H1 (cell line): ENCODE measurements at regions not wholly inside any gene's neighbourhood (a gene's known extent, or its start where the extent isn't known, plus 50 kb on each side); places are given as distances from the start of the nearest gene placed in this dataset.

Experiments used
- CTCF ChIA-PET: fragments of 300-600 bp; sonication (Branson Sonifier 250); formaldehyde crosslinking; loops from one replicate; lab custom pipeline; 2021; ENCODE audit not compliant: partially characterized antibody; lab: Charles Lee
- POLR2A ChIA-PET: fragments of 300-600 bp; sonication (Branson Sonifier 250); formaldehyde crosslinking; loops from one replicate; lab custom pipeline; 2021; ENCODE audit warnings: inconsistent platforms; ENCODE audit not compliant: partially characterized antibody; lab: Charles Lee
- DNase-seq, 2 experiments: peaks; one replicate each; pipeline versions ENCODE4 v3.0.0 to v3.0.0-alpha.2; 2010 to 2022; ENCODE audit warnings: low spot score in 2 of 2, low read depth in 1 of 2, mixed read lengths in 1 of 2
- FAIRE-seq: peaks from 2 replicates; lab custom pipeline; 2011; peaks lifted over from hg19 to GRCh38; lab: Jason Lieb, UNC
- H2AFZ ChIP-seq: 2 replicates; pipeline ENCODE4 v1.8.1; 2012; ENCODE audit warnings: low read length, inconsistent platforms
- H2AK5ac ChIP-seq: 2 replicates; pipeline ENCODE4 v1.6.1; 2013; ENCODE audit warnings: low read depth, low read length
- H2BK120ac ChIP-seq: replicated peaks from 2 replicates; pipeline ENCODE3; 2013; ENCODE audit warnings: low read depth, low read length, inconsistent platforms
- H2BK12ac ChIP-seq: 2 replicates; pipeline ENCODE4 v1.6.1; 2013; ENCODE audit warnings: low read depth, low read length
- H2BK15ac ChIP-seq: 2 replicates; pipeline ENCODE4 v1.6.1; 2013; ENCODE audit warnings: low read length
- H2BK20ac ChIP-seq: 2 replicates; pipeline ENCODE4 v1.6.1; 2013; ENCODE audit warnings: low read length
- H2BK5ac ChIP-seq: 2 replicates; pipeline ENCODE4 v1.6.1; 2013; ENCODE audit warnings: low read depth, low read length
- H3K14ac ChIP-seq: 2 replicates; pipeline ENCODE4 v1.6.1; 2013; ENCODE audit warnings: inconsistent platforms; ENCODE audit not compliant: insufficient read length
- H3K18ac ChIP-seq: 2 replicates; pipeline ENCODE4 v1.6.1; 2013; ENCODE audit warnings: low read length; ENCODE audit errors: extremely low read depth
- H3K23ac ChIP-seq: 2 replicates; pipeline ENCODE4 v1.6.1; 2013; ENCODE audit warnings: inconsistent platforms; ENCODE audit not compliant: insufficient read length
- H3K23me2 ChIP-seq: 2 replicates; pipeline ENCODE4 v1.6.1; 2013; ENCODE audit warnings: low read depth, low read length
- H3K27ac ChIP-seq: 2 replicates; pipeline ENCODE4 v1.6.1; 2011; ENCODE audit warnings: low read depth, low read length, inconsistent platforms
- H3K27me3 ChIP-seq, 4 experiments: replicated peaks in 1 of 4; 1 replicate in 1 of 4; 2 replicates in 3 of 4; pipeline versions ENCODE4 v1.6.1 to v1.8.1; 2011 to 2013; ENCODE audit warnings: low read length in 3 of 4, mild to moderate bottlenecking in 3 of 4, inconsistent platforms in 2 of 4, mixed read lengths in 2 of 4, moderate library complexity in 1 of 4; ENCODE audit not compliant: control insufficient read depth in 3 of 4, insufficient read depth in 3 of 4; ENCODE audit errors: extremely low read depth in 1 of 4
- H3K36me3 ChIP-seq, 4 experiments: 2 replicates each; pipeline versions ENCODE4 v1.6.1 to v1.8.1; 2011 to 2013; ENCODE audit warnings: mild to moderate bottlenecking in 4 of 4, low read length in 3 of 4, moderate library complexity in 2 of 4, control low read depth in 1 of 4, inconsistent platforms in 1 of 4; ENCODE audit not compliant: insufficient read depth in 4 of 4, control insufficient read depth in 2 of 4
- H3K4ac ChIP-seq: replicated peaks from 2 replicates; pipeline ENCODE3; 2013; ENCODE audit warnings: low read length, low read depth, mixed read lengths, inconsistent platforms; ENCODE audit not compliant: insufficient read length
- H3K4me1 ChIP-seq, 4 experiments: replicated peaks in 1 of 4; 1 replicate in 1 of 4; 2 replicates in 3 of 4; pipeline versions ENCODE4 v1.6.1 to v1.8.1; 2011 to 2013; ENCODE audit warnings: low read length in 3 of 4, inconsistent platforms in 2 of 4, mixed read lengths in 1 of 4; ENCODE audit not compliant: insufficient read depth in 4 of 4, control insufficient read depth in 3 of 4
- H3K4me2 ChIP-seq, 2 experiments: 2 replicates each; pipeline versions ENCODE4 v1.6.1 to v1.8.1; 2011 to 2013; ENCODE audit warnings: low read depth in 2 of 2, low read length in 2 of 2, control low read depth in 1 of 2, inconsistent platforms in 1 of 2, mild to moderate bottlenecking in 1 of 2; ENCODE audit not compliant: insufficient read depth in 1 of 2
- H3K4me3 ChIP-seq, 4 experiments: fragments of 200-600, 300-600 bp in 1 of 4; sonication (generic), shearing (Covaris generic), sonication (Bioruptor Twin) in 1 of 4; 2 replicates each; pipeline versions ENCODE4 v1.5.1 to v1.8.1; 2011 to 2016; ENCODE audit warnings: low read length in 4 of 4, low read depth in 3 of 4, control low read depth in 2 of 4, inconsistent platforms in 2 of 4, mild to moderate bottlenecking in 2 of 4, mixed read lengths in 1 of 4, moderate library complexity in 1 of 4; ENCODE audit not compliant: insufficient read depth in 2 of 4; ENCODE audit errors: extremely low read depth in 1 of 4
- H3K56ac ChIP-seq: replicated peaks from 2 replicates; pipeline ENCODE3; 2013; ENCODE audit warnings: low read depth, mild to moderate bottlenecking, mixed read lengths, low read length, inconsistent platforms; ENCODE audit not compliant: insufficient read length
- H3K79me1 ChIP-seq: 2 replicates; pipeline ENCODE4 v1.6.1; 2013; ENCODE audit warnings: low read depth, low read length, control low read depth
- H3K79me2 ChIP-seq, 2 experiments: 2 replicates each; pipeline versions ENCODE4 v1.6.1 to v1.8.1; 2012 to 2013; ENCODE audit warnings: low read length in 2 of 2, mild to moderate bottlenecking in 2 of 2, inconsistent platforms in 1 of 2; ENCODE audit not compliant: insufficient read depth in 2 of 2, control insufficient read depth in 1 of 2
- H3K9ac ChIP-seq, 4 experiments: replicated peaks in 1 of 4; 1 replicate in 1 of 4; 2 replicates in 3 of 4; pipeline versions ENCODE4 v1.6.1 to v1.8.1; 2011 to 2013; ENCODE audit warnings: low read depth in 3 of 4, low read length in 3 of 4, control low read depth in 2 of 4, mild to moderate bottlenecking in 2 of 4, moderate library complexity in 2 of 4, inconsistent platforms in 1 of 4; ENCODE audit errors: extremely low read depth in 1 of 4
- H3K9me3 ChIP-seq, 2 experiments: 2 replicates each; pipeline versions ENCODE4 v1.6.1 to v1.8.1; 2012 to 2013; ENCODE audit warnings: mild to moderate bottlenecking in 2 of 2, moderate library complexity in 2 of 2, control low read depth in 1 of 2, inconsistent platforms in 1 of 2, low read depth in 1 of 2, low read length in 1 of 2, mixed read lengths in 1 of 2; ENCODE audit not compliant: insufficient read depth in 2 of 2
- H4K20me1 ChIP-seq, 2 experiments: replicated peaks in 1 of 2; 2 replicates each; pipeline versions ENCODE3 to v1.8.1; 2011 to 2013; ENCODE audit warnings: inconsistent platforms in 2 of 2, low read length in 2 of 2, mild to moderate bottlenecking in 1 of 2; ENCODE audit not compliant: insufficient read depth in 2 of 2, control insufficient read depth in 1 of 2
- H4K5ac ChIP-seq: 2 replicates; pipeline ENCODE4 v1.6.1; 2013; ENCODE audit warnings: low read length, low read depth, mixed read lengths, inconsistent platforms; ENCODE audit not compliant: insufficient read length
- H4K8ac ChIP-seq: 2 replicates; pipeline ENCODE4 v1.8.0; 2013; ENCODE audit warnings: mild to moderate bottlenecking, moderate library complexity, low read length, inconsistent platforms; ENCODE audit not compliant: insufficient read depth; ENCODE audit errors: extremely low read depth
- H4K91ac ChIP-seq: replicated peaks from 2 replicates; pipeline ENCODE3; 2013; ENCODE audit warnings: low read length, mixed read lengths, inconsistent platforms; ENCODE audit not compliant: insufficient read length
- CBX5 ChIP-seq: fragments of 300-800, 300-1000 bp; sonication (generic); IDR thresholded peaks from 2 replicates; pipeline ENCODE4 v1.7.1; 2016; ENCODE audit warnings: antibody characterized with exemption, low read length, low read depth
- RFX5 ChIP-seq: IDR thresholded peaks from 2 replicates; pipeline ENCODE4 v1.6.1; 2011; ENCODE audit warnings: low read depth, low read length, improper control_type of control experiment, borderline replicate concordance
- SIN3A ChIP-seq, 2 experiments: IDR thresholded peaks in 1 of 2; conservative IDR thresholded peaks in 1 of 2; 2 replicates each; pipeline ENCODE4 v1.6.1; 2011 to 2012; ENCODE audit warnings: low read length in 2 of 2, improper control_type of control experiment in 1 of 2, low read depth in 1 of 2, mild to moderate bottlenecking in 1 of 2
- SIRT6 ChIP-seq: IDR thresholded peaks from one replicate; pipeline ENCODE4 v1.7.1; 2012; ENCODE audit warnings: low read length, inconsistent platforms
- SP2 ChIP-seq: IDR thresholded peaks from 2 replicates; pipeline ENCODE4 v1.6.1; 2012; ENCODE audit warnings: mild to moderate bottlenecking, low read length, inconsistent platforms
- WGBS, 2 experiments: shearing (Covaris generic) in 1 of 2; methylation state at CpG; one replicate each; pipeline versions ENCODE4 v1.1.6 to v1.1.7; 2013 to 2015; ENCODE audit warnings: low lambda C conversion rate in 2 of 2, mixed read lengths in 2 of 2, inconsistent platforms in 1 of 2, low coverage in 1 of 2, missing lambda C conversion rate in 1 of 2; ENCODE audit not compliant: insufficient replicate concordance in 2 of 2, insufficient coverage in 1 of 2, insufficient read length in 1 of 2; ENCODE audit errors: extremely low coverage in 1 of 2, missing lambda C conversion rate in 1 of 2; 5-methylcytosine and 5-hydroxymethylcytosine counted together

GRCh38 chr4:149910177-149910576 lies 94.5 kb upstream of the IQCM start:
- DNase-seq: no peak
- 86% methylated on average over 3 of the region's 3 CpGs; no CpG with 5 or more reads in 1 of the 2 experiments for whole genome bisulfite sequencing, 2 experiments
- Histone ChIP-seq H3K79me2 (no peaks in the 10 kb centered on the region), H2BK20ac (no peak overlapping the region), H3K23me2 (no peaks in the 10 kb centered on the region), H4K8ac (no peak overlapping the region), H3K56ac (no peak overlapping the region), H2BK120ac (no peak overlapping the region), H3K27me3 (no peaks in the 10 kb centered on the region), H3K14ac (no peak overlapping the region), H2AK5ac (no peak overlapping the region), H3K27ac (no peak overlapping the region), H3K36me3 (no peaks in the 10 kb centered on the region), H2AFZ (no peak overlapping the region), H3K18ac (no peak overlapping the region), H3K9ac (no peak overlapping the region), H2BK12ac (no peak overlapping the region), H4K20me1 (no peaks in the 10 kb centered on the region), H3K4ac (no peak overlapping the region), H3K4me2 (no peak overlapping the region), H2BK15ac (no peak overlapping the region), H3K23ac (no peak overlapping the region), H3K79me1 (no peaks in the 10 kb centered on the region), H3K4me3 (no peak overlapping the region), H4K91ac (no peak overlapping the region), H2BK5ac (no peak overlapping the region), H4K5ac (no peak overlapping the region), H3K9me3 (no peaks in the 10 kb centered on the region), H3K4me1 (no peaks in the 10 kb centered on the region)
- ChIA-PET POLR2A (no interaction called here), CTCF (interaction anchor here (0.6 kb wide), 1 partner anchor 21 kb away, joined by 5 read pairs; no protein-coding TSS in a partner anchor)
- FAIRE-seq: no peak
- TF ChIP-seq RFX5 (no peak), CBX5 (no peak), SIRT6 (no peak), SP2 (no peak), SIN3A (conservative IDR thresholded peaks at IDR 0.05 in 1 of 2, IDR thresholded peaks at IDR 0.05 in 1 of 2; ENCODE audit: low read depth in 1 of 2, low read length in 2 of 2) (no peak)
